ENCODE measurements at regions not wholly inside any gene's neighbourhood (a gene's known extent, or its start where the extent isn't known, plus 50 kb on each side); places are given as distances from the start of the nearest gene placed in this dataset.

DNA sequence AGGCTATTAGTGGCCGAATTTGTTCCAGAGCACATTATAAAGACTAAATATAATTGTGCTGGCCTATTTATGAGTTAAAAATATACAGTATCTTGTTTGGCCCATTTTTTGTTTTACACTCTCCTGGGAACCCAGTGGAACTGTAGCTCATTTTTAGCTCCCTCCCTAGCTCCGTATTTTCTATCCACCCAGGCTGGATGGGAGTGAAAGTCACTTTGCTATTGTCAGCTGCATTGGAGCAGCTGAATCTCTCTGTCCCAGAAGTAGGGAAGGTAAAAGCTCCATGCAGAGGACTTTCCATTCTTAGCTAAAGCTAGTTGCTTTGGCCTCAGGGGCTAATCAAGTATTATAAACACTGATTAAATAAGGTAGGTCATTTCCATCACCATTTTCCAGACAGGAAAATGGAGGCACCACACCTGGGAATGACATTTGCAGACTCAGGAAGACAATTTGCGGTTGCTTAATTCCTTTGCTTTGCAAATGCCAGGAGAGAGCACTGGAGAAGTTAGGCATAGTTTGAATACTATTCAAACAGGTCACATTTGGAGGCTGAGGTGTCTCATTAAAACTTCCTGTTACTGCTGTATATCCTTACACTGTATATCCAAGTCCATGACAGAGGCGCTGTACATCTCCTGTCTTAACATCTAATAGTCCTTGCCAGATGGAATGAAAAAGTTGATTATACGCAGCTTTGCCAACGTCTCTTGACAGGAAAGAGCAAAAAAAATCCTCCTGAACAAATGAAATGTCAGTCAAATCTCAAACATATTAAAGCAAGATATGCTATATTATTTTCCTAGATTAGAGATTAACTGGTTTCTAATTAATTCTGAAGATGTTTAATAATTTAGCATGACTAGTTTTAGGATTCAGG lies 338.1 kb upstream of the KIRREL3 start:
- H3K36me3 ChIP-seq (ENCODE audit: control insufficient read depth, insufficient read depth, low read length) = no peaks in the 10 kb centered on the region
- H3K4me3 ChIP-seq (ENCODE audit: low read depth, low read length) = no peak overlapping the region
- TF ChIP-seq, protein P1, sequence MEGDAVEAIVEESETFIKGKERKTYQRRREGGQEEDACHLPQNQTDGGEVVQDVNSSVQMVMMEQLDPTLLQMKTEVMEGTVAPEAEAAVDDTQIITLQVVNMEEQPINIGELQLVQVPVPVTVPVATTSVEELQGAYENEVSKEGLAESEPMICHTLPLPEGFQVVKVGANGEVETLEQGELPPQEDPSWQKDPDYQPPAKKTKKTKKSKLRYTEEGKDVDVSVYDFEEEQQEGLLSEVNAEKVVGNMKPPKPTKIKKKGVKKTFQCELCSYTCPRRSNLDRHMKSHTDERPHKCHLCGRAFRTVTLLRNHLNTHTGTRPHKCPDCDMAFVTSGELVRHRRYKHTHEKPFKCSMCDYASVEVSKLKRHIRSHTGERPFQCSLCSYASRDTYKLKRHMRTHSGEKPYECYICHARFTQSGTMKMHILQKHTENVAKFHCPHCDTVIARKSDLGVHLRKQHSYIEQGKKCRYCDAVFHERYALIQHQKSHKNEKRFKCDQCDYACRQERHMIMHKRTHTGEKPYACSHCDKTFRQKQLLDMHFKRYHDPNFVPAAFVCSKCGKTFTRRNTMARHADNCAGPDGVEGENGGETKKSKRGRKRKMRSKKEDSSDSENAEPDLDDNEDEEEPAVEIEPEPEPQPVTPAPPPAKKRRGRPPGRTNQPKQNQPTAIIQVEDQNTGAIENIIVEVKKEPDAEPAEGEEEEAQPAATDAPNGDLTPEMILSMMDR (IDR thresholded peaks at IDR 0.05; ENCODE audit: insufficient read depth, low read length, severe bottlenecking) = no peak
- no peaks in the 10 kb centered on the region for H3K27me3 ChIP-seq (ENCODE audit: control insufficient read depth, insufficient read depth, low read length)
- FAIRE-seq (no peak), DNase-seq (ENCODE audit: low read depth) (no peak)

DNA sequence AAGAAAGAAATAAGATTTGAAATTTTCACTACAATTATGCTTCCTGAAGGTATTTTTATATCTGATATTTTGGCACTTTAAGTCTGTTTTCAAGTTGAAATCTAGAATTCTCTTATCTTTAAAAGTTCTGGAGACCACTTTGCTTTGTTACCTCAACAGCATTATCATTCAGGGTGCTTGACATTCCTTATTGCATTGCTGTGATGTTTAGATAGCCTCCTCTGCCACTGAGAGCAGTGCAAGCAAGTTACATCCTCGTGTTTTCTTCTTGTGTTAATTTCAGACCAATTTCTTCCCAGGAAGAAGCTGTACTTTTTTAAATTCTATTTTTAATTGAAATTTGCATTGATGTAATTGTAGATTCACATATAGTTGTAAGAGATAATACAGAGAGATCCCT lies 333.9 kb upstream of the KIRREL3 start:
- Histone ChIP-seq H3K4me3 (ENCODE audit: low read depth, low read length) (no peak overlapping the region), H3K36me3 (ENCODE audit: control insufficient read depth, insufficient read depth, low read length) (no peaks in the 10 kb centered on the region), H3K27me3 (ENCODE audit: control insufficient read depth, insufficient read depth, low read length) (no peaks in the 10 kb centered on the region)
- DNase-seq (ENCODE audit: low read depth) (no peak), FAIRE-seq (no peak)
- TF ChIP-seq, protein P1 (IDR thresholded peaks at IDR 0.05; ENCODE audit: insufficient read depth, low read length, severe bottlenecking) = no peak

DNA sequence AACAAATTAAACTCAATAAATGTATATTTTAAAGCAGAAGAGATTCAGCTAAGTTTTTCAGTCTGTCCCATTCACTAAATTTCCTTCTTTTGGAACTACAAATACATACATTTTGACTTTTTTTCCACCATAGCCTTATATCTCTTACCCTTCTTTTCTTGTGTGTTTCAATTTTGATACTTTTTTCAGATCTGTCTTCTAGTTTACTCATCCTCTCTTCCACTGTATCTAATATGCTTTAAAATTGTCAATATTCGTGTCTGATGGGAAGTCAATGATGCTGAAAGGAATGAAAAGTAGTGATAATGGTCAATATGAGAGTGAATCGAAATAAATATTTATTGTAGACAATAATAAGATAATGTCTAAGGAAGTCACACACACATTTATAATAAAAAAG lies 332.3 kb upstream of the KIRREL3 start:
- Histone ChIP-seq H3K4me3 (ENCODE audit: low read depth, low read length) (no peak overlapping the region), H3K36me3 (ENCODE audit: control insufficient read depth, insufficient read depth, low read length) (no peaks in the 10 kb centered on the region), H3K27me3 (ENCODE audit: control insufficient read depth, insufficient read depth, low read length) (no peaks in the 10 kb centered on the region)
- TF ChIP-seq, protein P1 (IDR thresholded peaks at IDR 0.05; ENCODE audit: insufficient read depth, low read length, severe bottlenecking) = no peak
- DNase-seq (ENCODE audit: low read depth) (no peak), FAIRE-seq (no peak)

DNA sequence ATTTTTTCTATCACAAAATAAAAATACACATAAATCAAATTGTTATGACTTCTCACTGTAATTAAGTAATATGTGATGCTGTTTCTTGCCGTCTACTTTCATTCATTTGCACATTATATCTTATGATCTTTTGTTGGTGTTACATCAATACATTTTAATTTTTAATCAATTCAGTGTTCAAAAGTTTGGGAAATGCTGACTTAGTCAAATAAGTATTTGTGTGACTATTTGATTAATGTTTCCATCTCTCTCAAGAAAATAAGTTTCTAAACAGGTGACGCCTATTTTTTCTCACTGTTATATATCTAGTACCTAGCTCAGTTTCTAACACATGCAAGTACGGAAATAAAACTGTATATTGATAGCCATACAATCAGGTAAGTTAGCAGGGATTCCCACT lies 329.5 kb upstream of the KIRREL3 start:
- Histone ChIP-seq H3K27me3 (ENCODE audit: control insufficient read depth, insufficient read depth, low read length) (no peaks in the 10 kb centered on the region), H3K36me3 (ENCODE audit: control insufficient read depth, insufficient read depth, low read length) (no peaks in the 10 kb centered on the region), H3K4me3 (ENCODE audit: low read depth, low read length) (no peak overlapping the region)
- DNase-seq (ENCODE audit: low read depth) (no peak), FAIRE-seq (no peak)
- TF ChIP-seq, protein P1 (IDR thresholded peaks at IDR 0.05; ENCODE audit: insufficient read depth, low read length, severe bottlenecking) = no peak

DNA sequence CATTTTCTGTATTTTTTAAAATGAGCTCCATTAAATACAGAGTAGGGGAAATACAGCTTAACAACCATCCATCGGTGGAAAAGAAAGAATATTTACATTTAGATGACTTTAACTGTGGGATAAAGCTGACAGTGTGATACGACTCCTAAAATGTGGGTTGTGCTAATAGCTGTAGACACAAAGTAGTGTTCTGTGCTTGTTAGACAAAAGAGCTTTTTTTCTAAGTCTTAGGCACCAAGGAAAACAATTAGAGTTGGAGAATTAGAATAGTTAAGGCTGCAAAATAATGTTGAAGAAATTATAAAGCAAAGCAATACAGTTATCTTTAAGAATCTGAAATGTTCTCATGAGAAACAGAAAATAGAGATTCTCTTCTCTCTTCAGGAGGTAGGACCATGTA lies 307.7 kb upstream of the KIRREL3 start:
- no peak for DNase-seq (ENCODE audit: low read depth)
- Histone ChIP-seq H3K27me3 (ENCODE audit: control insufficient read depth, insufficient read depth, low read length) (no peaks in the 10 kb centered on the region), H3K36me3 (ENCODE audit: control insufficient read depth, insufficient read depth, low read length) (no peaks in the 10 kb centered on the region), H3K4me3 (ENCODE audit: low read depth, low read length) (no peak overlapping the region)
- no peak for FAIRE-seq
- TF ChIP-seq, protein P1 (IDR thresholded peaks at IDR 0.05; ENCODE audit: insufficient read depth, low read length, severe bottlenecking) = no peak

DNA sequence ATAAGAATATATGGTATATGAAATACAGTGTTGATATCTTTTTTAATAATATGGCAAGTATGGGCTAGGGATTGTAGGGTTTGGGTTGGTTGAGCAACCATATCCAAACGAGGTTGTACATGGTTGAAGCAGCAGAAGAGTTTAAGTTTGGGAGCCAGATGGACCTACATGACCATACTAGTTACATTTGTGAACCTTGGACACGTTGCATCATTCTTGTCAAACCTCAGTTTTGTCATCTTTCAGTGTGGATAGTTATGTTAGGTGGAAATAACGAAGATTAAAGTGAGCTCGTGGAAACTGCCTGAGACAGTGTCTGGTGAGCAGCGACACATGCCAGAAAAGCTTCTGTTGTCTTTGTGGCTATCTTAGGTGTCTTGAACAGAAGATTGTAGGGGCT lies 307.1 kb upstream of the KIRREL3 start:
- H3K27me3 ChIP-seq (ENCODE audit: control insufficient read depth, insufficient read depth, low read length) = no peaks in the 10 kb centered on the region
- FAIRE-seq (no peak), DNase-seq (ENCODE audit: low read depth) (no peak)
- H3K4me3 ChIP-seq (ENCODE audit: low read depth, low read length) = no peak overlapping the region
- TF ChIP-seq, protein P1 (IDR thresholded peaks at IDR 0.05; ENCODE audit: insufficient read depth, low read length, severe bottlenecking) = no peak
- no peaks in the 10 kb centered on the region for H3K36me3 ChIP-seq (ENCODE audit: control insufficient read depth, insufficient read depth, low read length)

All from bronchial epithelial cell (primary cell).